DND-41 (cell line): ENCODE measurements at regions not wholly inside any gene's neighbourhood (a gene's known extent, or its start where the extent isn't known, plus 50 kb on each side); places are given as distances from the start of the nearest gene placed in this dataset.

Experiments used
- ATAC-seq: fragments of 200-7000 bp; cut with Tn5 transposase; 3 replicates; pipeline ENCODE4 v1.9.1; 2021; ENCODE audit warnings: low read depth; ENCODE audit not compliant: insufficient read depth
- DNase-seq: peaks from one replicate; pipeline ENCODE4 v3.0.0-alpha.2; 2020
- H2AFZ ChIP-seq: 2 replicates; pipeline ENCODE4 v1.6.0; 2012; ENCODE audit warnings: low read depth, low read length
- H3K27ac ChIP-seq: 2 replicates; pipeline ENCODE4 v1.5.1; 2012; ENCODE audit warnings: low read length, inconsistent platforms
- H3K27me3 ChIP-seq: fragments of 200-600 bp; sonication (generic); 2 replicates; pipeline ENCODE4 v1.6.0; 2012; ENCODE audit warnings: low read length, mild to moderate bottlenecking, inconsistent platforms; ENCODE audit not compliant: insufficient read depth, poor library complexity
- H3K36me3 ChIP-seq: 2 replicates; pipeline ENCODE4 v1.5.1; 2012; ENCODE audit warnings: low read length, inconsistent platforms; ENCODE audit not compliant: insufficient read depth
- H3K4me1 ChIP-seq: 2 replicates; pipeline ENCODE4 v1.5.1; 2012; ENCODE audit warnings: mild to moderate bottlenecking, low read length; ENCODE audit not compliant: insufficient read depth
- H3K4me2 ChIP-seq: 2 replicates; pipeline ENCODE4 v1.6.0; 2012; ENCODE audit warnings: mild to moderate bottlenecking, moderate library complexity, low read length, inconsistent platforms; ENCODE audit not compliant: insufficient read depth
- H3K4me3 ChIP-seq, 2 experiments: fragments of 200-600 bp in 1 of 2; shearing (Covaris generic) in 1 of 2; 2 replicates each; pipeline ENCODE4 v1.5.1; 2012 to 2016; ENCODE audit warnings: inconsistent platforms in 2 of 2, low read length in 2 of 2, mild to moderate bottlenecking in 2 of 2, low read depth in 1 of 2, moderate library complexity in 1 of 2
- H3K79me2 ChIP-seq: 2 replicates; pipeline ENCODE4 v1.6.0; 2012; ENCODE audit warnings: low read length, inconsistent platforms; ENCODE audit not compliant: insufficient read depth
- H3K9ac ChIP-seq: 2 replicates; pipeline ENCODE4 v1.6.0; 2012; ENCODE audit warnings: low read depth, mild to moderate bottlenecking, inconsistent platforms, low read length, moderate library complexity
- H3K9me3 ChIP-seq: 2 replicates; pipeline ENCODE4 v1.5.1; 2012; ENCODE audit warnings: low read length, moderate library complexity, mild to moderate bottlenecking, inconsistent platforms; ENCODE audit not compliant: insufficient read depth, severe bottlenecking
- H4K20me1 ChIP-seq: 2 replicates; pipeline ENCODE4 v1.6.0; 2012; ENCODE audit warnings: low read length; ENCODE audit not compliant: insufficient read depth
- CTCF ChIP-seq: IDR thresholded peaks from 2 replicates; pipeline ENCODE4 v1.5.1; 2012; ENCODE audit warnings: borderline replicate concordance, low read length, moderate library complexity, mild to moderate bottlenecking; ENCODE audit not compliant: poor library complexity, severe bottlenecking; ENCODE audit errors: extremely low read depth
- EZH2 ChIP-seq: IDR thresholded peaks from 3 replicates; pipeline ENCODE4 v1.6.1; 2012; ENCODE audit warnings: borderline replicate concordance, low read depth, mild to moderate bottlenecking, moderate library complexity, low read length, inconsistent platforms; ENCODE audit not compliant: severe bottlenecking

- no peak for DNase-seq
- ATAC-seq = no peak
- no peak overlapping the region for H3K27ac ChIP-seq
- no peak overlapping the region for H2AFZ ChIP-seq
- H3K4me3 ChIP-seq = no peak overlapping the region
- TF ChIP-seq CTCF = no peak
- no peak for TF ChIP-seq EZH2
- H3K79me2 ChIP-seq = no peaks in the 10 kb centered on the region
- H3K4me1 ChIP-seq = no peaks in the 10 kb centered on the region
- H3K27me3 ChIP-seq = no peaks in the 10 kb centered on the region
- no peaks in the 10 kb centered on the region for H4K20me1 ChIP-seq
- no peaks in the 10 kb centered on the region for H3K36me3 ChIP-seq
- H3K4me2 ChIP-seq = no peak overlapping the region
- H3K9me3 ChIP-seq = no peaks in the 10 kb centered on the region
- H3K9ac ChIP-seq = no peak overlapping the region
Observed at GRCh38 chr2:145593991-145594614, 1074.2 kb upstream of the ZEB2 start.

- no peak overlapping the region for H3K4me2 ChIP-seq
- no peaks in the 10 kb centered on the region for H4K20me1 ChIP-seq
- ATAC-seq = no peak
- no peak overlapping the region for H3K9ac ChIP-seq
- no peak overlapping the region for H3K27ac ChIP-seq
- TF ChIP-seq EZH2 = no peak
- TF ChIP-seq CTCF = no peak
- H3K9me3 ChIP-seq = no peaks in the 10 kb centered on the region
- H3K36me3 ChIP-seq = no peaks in the 10 kb centered on the region
- H3K4me3 ChIP-seq = no peak overlapping the region
- no peaks in the 10 kb centered on the region for H3K79me2 ChIP-seq
- no peaks in the 10 kb centered on the region for H3K4me1 ChIP-seq
- H2AFZ ChIP-seq = no peak overlapping the region
- DNase-seq = no peak
- H3K27me3 ChIP-seq = no peaks in the 10 kb centered on the region
Observed at GRCh38 chr2:145593280-145593679, 1073.4 kb upstream of the ZEB2 start.

- Histone ChIP-seq H3K9ac (no peak overlapping the region), H3K79me2 (no peaks in the 10 kb centered on the region), H3K9me3 (no peaks in the 10 kb centered on the region), H3K4me3 (no peak overlapping the region), H3K27me3 (no peaks in the 10 kb centered on the region), H3K27ac (no peak overlapping the region), H2AFZ (0 out of 2 replicates have a peak overlapping the region, but pooled peaks have one; percentile 17), H3K4me1 (no peaks in the 10 kb centered on the region), H3K4me2 (no peak overlapping the region), H3K36me3 (no peaks in the 10 kb centered on the region), H4K20me1 (no peaks in the 10 kb centered on the region)
- DNase-seq (no peak), ATAC-seq (no peak)
- TF ChIP-seq CTCF = no peak
- no peak for TF ChIP-seq EZH2
Observed at GRCh38 chr2:145592361-145592760, 1072.4 kb upstream of the ZEB2 start.
